ENCODE measurements at regions not wholly inside any gene's neighbourhood (a gene's known extent, or its start where the extent isn't known, plus 50 kb on each side); places are given as distances from the start of the nearest gene placed in this dataset.

GRCh38 chr4:157674699-157675098 lies 454.2 kb downstream of the GRIA2 start:
- no peak for TF ChIP-seq CTCF (conservative IDR thresholded peaks at IDR 0.05)
- H3K27ac Mint-ChIP-seq: no peak overlapping the region
- H3K4me3 Mint-ChIP-seq: no peak overlapping the region
- H3K27me3 Mint-ChIP-seq: no peaks in the 10 kb centered on the region
- DNase-seq (ENCODE audit: extremely low spot score, unreplicated experiment): no peak
- no peaks in the 10 kb centered on the region for H3K36me3 Mint-ChIP-seq
- H3K4me1 Mint-ChIP-seq (ENCODE audit: unreplicated experiment): no peaks in the 10 kb centered on the region
- peaks cover 7% of the 10 kb centered on the region for H3K9me3 Mint-ChIP-seq

- Mint-ChIP-seq H3K4me1 (ENCODE audit: unreplicated experiment) (no peaks in the 10 kb centered on the region), H3K27ac (no peak overlapping the region), H3K27me3 (no peaks in the 10 kb centered on the region), H3K9me3 (no peaks in the 10 kb centered on the region), H3K36me3 (no peaks in the 10 kb centered on the region), H3K4me3 (no peak overlapping the region)
- no peak for TF ChIP-seq CTCF (conservative IDR thresholded peaks at IDR 0.05)
- DNase-seq (ENCODE audit: extremely low spot score, unreplicated experiment): no peak
Measured at GRCh38 chr4:157667836-157668235, 447.3 kb downstream of the GRIA2 start.

GRCh38 chr4:157664726-157665125 lies 444.2 kb downstream of the GRIA2 start:
- H3K27me3 Mint-ChIP-seq: no peaks in the 10 kb centered on the region
- H3K36me3 Mint-ChIP-seq: no peaks in the 10 kb centered on the region
- no peaks in the 10 kb centered on the region for H3K9me3 Mint-ChIP-seq
- H3K4me3 Mint-ChIP-seq: no peak overlapping the region
- H3K27ac Mint-ChIP-seq: no peak overlapping the region
- H3K4me1 Mint-ChIP-seq (ENCODE audit: unreplicated experiment): no peaks in the 10 kb centered on the region
- no peak for DNase-seq (ENCODE audit: extremely low spot score, unreplicated experiment)
- no peak for TF ChIP-seq CTCF (conservative IDR thresholded peaks at IDR 0.05)

- TF ChIP-seq CTCF (conservative IDR thresholded peaks at IDR 0.05): no peak
- Mint-ChIP-seq H3K27me3 (no peaks in the 10 kb centered on the region), H3K9me3 (no peaks in the 10 kb centered on the region), H3K27ac (no peak overlapping the region), H3K4me1 (ENCODE audit: unreplicated experiment) (no peaks in the 10 kb centered on the region), H3K4me3 (no peak overlapping the region), H3K36me3 (no peaks in the 10 kb centered on the region)
- no peak for DNase-seq (ENCODE audit: extremely low spot score, unreplicated experiment)
Measured at GRCh38 chr4:157655096-157655809, 434.7 kb downstream of the GRIA2 start.

- Mint-ChIP-seq H3K36me3 (no peaks in the 10 kb centered on the region), H3K4me1 (ENCODE audit: unreplicated experiment) (no peaks in the 10 kb centered on the region), H3K4me3 (no peak overlapping the region), H3K27me3 (no peaks in the 10 kb centered on the region), H3K9me3 (no peaks in the 10 kb centered on the region), H3K27ac (no peak overlapping the region)
- DNase-seq (ENCODE audit: extremely low spot score, unreplicated experiment): no peak
- no peak for TF ChIP-seq CTCF (conservative IDR thresholded peaks at IDR 0.05)
Measured at GRCh38 chr4:157643257-157643656, 422.7 kb downstream of the GRIA2 start.
